NCI-H1694 treated with DMSO at 0.1 percent for 48 hours (cell line): ENCODE measurements at regions not wholly inside any gene's neighbourhood (a gene's known extent, or its start where the extent isn't known, plus 50 kb on each side); places are given as distances from the start of the nearest gene placed in this dataset.
"Not testable (repeated sequence)": the region's sequence is repeated elsewhere in the genome, so short reads cannot be mapped to it uniquely, and the experiment has no call there.

Source experiments
- DNase-seq: peaks from one replicate; lab custom pipeline; 2025; lab: John Stamatoyannopoulos, UW

DNA sequence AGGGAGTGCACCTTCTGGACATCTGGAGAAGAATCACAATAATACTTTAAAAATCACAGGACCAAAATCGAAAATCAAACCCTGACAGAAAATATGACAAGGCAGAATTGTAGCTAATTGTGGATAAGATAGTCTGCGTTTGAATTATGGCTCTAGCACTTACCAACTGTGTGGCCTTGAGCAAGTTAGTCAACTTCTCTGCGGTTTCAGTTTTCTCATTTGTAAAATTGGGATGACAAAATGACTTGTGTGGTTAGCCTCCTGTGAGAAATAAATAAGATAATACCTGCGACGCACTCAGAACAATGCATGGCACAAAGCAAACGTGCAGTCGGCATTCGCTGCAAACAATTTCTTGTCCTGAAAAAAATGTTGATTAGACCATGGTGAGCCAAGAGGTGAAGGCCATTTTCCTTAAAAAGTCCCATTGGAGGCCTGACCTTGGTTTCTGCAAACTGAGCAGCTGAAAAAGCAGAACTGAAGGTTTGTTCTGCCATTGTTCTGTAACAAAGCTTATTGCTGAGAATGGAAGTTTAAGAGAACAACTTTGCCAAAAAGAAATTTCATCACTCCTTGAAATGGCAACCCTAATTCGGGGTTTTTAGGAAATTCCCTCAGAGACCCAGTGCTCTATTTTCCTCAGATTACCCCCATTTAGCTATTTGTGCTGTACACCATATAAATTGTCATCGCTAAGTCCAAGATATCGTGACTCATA lies 266.3 kb downstream of the ERMARD start:
- no peak for DNase-seq

DNA sequence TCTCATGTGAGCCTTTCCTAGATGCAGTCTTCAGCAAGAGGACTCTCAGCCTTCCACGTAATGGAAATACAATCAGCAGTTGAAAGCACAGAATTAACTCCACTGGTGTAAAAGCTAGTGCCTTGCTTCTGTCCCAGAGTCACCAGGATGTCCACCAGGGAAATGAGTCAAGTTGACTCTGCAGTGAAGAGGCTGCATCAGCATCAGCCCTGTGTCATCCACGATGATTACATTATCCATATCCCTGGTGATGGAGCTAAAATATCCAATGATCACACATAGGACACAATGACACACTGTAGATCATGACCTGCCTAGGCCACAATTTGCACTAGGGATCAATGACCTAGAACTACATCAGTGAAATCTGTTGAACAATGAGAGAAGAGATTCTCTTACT lies 262.4 kb downstream of the ERMARD start:
- DNase-seq: no peak

DNA sequence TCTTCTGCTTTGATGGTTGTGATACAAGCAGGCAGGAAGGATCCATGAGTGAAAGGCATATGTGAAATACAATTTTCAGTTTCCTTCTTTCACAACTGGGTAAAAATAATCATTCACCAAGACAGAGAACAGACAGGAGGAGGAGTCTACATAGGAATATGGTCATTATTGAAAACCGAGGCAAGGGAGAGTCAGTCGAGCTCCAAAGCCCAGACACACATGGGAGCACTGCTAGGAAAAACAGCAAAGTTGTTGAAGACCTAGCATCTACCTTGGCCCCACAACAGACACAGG lies 260.6 kb downstream of the ERMARD start:
- DNase-seq: no peak

DNA sequence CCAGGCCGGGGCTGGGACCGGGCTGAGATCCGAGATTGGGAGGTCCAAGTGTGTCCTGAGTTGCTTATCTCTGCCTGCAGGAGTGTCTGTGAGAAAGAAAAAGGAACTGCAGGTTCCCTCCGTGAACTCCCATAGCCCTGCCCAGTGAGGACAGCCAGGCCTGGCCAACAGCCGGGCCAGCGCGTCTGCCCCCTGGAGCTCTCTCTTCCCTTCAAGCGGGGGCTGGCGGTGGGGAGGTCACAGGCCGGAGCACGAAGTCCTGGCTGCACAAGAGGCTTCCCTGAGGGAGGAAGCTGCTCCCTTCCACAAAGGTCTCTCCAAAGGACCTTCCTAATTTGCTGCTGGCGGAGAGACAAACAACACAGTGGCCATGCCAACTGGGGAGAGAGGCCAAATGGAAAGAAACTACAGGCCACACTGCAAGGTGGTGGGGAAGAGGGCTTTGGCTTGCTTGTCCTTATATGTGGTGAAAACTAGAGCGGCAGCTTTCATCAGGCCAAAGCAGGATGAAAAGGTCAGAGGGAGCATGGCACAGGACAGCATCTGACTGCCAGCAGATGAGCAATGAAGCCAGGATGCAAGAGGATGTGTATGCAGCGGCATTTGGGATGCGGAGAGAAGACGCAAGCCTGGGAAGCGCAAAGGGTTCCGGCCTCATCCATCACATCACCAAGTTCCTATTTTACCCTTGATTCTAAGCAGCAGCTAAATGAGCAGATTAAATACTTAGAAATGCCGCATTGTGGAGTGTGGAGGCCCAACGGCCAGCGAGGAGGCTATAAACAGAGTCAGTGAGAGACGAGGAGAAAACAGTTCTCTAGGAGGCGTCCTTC lies 260.0 kb downstream of the ERMARD start:
- DNase-seq: no peak

GRCh38 chr6:170010665-170011203 lies 259.3 kb downstream of the ERMARD start:
- no peak for DNase-seq

- DNase-seq: no peak
These were observed 256.9 kb downstream of the ERMARD start for GRCh38 chr6:170008294-170008785.

DNA sequence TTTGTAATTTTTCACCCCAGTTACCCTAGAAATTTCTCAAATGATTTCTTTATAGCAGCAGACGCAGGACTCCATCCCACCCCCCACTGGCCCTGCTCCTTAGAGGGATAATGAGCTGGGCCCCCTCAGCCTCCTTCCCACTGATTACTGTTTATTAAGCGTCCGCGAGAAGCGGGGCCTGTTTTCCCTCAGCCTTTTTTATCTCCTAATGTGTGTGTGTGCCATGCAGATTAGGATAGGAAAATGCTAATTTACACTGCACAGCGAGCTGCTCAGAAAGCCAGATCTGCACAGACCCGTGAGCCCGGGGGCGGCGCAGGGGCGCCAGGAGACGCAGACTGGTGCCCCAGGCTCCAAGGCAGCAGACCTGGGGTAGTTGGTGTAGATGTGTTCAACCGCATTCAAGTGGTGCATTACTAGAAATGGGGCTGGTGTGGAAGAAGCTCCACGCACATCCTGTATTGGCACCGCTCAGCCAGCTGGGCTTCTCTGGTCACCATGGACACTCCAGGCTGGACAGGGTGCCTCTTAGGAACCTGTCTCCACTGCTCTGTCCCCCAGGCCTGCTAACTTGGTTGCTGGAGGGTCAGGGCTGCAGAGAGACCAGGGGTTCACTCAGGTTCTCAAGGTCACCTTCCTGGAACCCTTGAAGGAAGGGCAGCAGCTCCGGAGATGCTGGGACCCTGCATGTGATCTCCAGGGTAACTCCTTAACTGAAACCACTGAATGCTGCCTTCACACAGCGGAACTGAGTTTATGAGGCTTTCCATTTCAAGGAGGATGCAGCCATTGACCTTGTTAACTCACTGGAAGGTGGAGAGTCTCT lies 256.3 kb downstream of the ERMARD start:
- no peak for DNase-seq

DNA sequence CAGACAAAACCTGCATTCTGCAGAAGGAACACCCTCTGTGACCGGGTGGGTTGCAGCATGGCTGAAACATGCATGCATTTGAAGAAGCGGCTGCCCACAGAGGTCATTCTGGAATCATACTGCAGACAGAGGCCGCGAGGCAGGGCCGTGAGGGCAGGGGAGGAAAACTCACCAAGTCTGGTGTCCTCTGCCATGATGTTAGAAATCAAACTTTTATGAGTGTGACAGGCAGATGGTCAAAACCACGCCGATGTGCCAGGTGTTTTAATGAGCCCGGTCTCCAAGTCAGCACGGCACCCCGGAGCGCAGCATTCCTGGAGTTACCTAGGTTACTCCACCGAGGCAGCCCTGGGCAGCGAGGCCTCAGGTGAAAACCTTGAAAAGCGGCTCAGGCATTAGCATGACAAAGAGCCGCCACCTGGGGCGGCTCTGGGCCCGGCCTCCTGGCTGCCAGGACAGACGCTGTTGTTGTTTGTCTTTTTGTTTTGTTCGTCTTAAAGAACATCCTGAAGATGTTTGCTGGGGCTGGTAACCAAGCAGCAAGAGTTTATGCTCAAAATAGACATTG lies 255.6 kb downstream of the ERMARD start:
- DNase-seq: no peak

- no peak for DNase-seq
These were observed 254.9 kb downstream of the ERMARD start for GRCh38 chr6:170006071-170006899.

DNA sequence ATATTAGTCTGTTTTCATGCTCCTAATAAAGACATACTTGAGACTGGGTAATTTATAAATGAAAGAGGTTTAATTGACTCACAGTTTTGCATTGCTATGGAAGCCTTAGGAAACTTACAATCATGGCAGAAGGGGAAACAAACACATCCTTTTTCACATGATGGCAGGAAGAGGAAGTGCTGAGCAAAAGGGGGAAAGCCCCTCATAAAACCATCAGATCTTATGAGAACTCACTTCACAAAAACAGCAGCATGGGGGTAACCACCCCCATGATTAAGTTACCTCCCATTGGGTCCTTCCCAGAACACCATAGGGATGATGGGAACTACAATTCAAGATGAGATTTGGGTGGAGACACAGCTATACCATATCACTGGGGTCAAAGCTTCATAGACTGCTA lies 254.2 kb downstream of the ERMARD start:
- DNase-seq: no peak

DNA sequence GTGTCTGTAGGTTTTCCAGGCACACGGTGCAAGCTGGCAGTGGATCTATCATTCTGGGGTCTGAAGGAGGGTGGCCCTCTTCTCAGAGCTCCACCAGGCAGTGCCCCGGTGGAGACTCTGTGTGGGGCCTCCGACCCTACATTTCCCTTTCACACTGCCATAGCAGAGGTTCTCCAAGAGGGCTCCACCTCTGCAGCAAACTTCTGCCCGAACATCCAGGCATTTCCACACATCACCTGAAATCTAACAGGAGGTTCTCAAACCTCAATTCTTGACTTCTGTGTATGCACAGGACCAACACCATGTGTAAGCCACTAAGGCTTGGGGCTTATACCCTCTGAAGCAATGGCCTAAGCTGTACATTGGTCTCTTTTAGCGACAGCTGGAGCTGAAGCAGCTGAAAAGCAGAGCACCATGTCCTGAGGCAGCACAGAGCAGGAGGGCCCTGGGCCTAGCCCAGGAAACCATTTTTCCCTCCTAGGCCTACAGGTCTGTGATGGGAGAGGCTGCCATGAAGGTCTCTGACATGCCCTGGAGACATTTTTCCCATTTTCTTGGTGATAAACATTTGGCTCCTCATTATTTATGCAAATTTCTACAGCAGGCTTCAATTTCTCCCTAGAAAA lies 253.3 kb downstream of the ERMARD start:
- DNase-seq: no peak

GRCh38 chr6:170003451-170004160 lies 252.2 kb downstream of the ERMARD start:
- no peak for DNase-seq

DNA sequence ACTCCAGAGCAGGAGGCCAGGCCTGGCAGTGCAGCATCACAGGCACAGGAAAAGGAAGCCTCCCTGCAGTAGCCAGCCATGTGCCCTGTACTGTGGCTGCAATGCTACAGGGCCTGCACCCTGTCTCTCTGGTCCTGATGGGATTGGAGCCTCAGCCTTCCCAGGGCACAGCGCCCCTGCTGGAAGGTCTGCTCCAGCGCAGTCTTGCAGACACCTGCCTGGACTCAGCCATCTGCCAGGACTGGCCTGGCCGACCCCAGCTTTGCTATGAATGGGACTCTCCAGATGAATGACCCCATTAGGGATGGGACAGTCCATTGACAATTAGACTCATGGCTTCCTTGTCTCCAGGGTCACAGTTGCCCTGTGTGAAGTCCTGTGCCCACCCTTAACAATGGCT lies 251.6 kb downstream of the ERMARD start:
- DNase-seq: no peak

GRCh38 chr6:170001782-170002181 lies 250.4 kb downstream of the ERMARD start:
- DNase-seq: not testable (repeated sequence)

DNA sequence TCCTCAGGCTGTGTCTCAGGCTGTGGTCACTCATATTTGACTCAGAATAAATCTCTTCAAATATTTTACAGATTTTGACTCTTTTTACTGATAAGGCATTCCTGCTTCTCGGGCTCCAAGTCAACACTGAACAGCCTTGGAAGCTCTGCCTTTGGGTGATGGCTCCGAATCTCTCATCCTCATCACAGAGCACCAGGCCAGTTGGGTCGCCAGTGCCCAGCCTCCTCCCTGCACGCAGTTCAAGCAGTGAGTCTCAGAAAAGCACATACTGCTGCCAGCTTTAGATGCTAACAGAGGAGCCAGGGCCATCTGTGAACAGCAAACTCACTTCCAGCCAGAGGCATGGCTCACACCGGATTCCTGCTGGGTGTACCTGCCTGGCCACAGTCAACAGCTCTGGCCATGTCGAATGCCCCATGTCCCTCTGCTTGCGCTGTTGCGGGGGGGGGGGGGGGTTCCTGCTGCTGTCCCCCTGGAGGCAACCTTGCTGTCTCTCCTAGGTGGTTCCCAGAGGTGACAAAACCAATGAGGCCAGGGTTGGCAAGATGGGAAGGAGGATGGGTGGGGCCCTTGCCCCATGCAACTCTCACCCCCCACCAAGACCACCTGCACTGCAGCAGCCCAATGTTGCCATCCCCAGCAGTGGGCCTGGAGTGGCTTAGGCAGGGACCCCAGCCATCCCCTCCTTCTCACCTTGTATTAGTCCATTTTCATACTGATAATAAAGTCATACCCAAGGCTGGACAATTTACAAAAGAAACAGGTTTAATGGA lies 248.8 kb downstream of the ERMARD start:
- no peak for DNase-seq

DNA sequence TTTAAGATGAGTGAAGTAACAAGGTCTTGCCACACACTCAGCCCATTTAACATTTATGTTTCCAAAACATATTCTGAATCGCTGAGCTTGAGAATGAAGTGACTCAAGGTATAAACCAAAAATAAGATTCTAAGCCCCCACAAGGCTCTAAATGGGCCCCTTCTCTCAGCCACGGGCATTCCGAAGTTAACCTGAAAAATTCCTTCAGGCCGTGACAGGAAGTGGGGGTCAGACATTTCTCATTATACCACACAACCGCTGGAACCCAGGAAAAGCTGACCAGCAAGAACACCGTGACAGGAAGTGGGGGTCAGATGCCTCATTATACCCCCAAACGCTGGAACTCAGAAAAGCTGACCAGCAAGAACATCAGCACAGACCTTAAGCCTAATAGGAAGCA lies 247.9 kb downstream of the ERMARD start:
- no peak for DNase-seq

- DNase-seq: no peak
These were observed 247.0 kb downstream of the ERMARD start for GRCh38 chr6:169998457-169998856.

DNA sequence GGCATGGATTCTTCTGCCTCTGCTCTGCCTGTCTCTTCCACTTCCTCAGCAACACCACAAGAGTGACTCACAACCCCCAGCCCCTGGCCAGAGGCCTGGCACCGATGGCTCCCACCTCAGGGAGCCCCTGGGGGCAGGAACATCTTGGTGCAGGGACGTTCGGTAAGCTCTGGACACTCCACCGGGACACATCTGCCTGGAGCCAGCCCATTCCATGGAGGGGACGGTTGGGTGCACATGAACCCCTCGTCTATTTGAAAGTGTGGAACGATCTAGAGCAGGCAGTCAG lies 246.5 kb downstream of the ERMARD start:
- DNase-seq: no peak

DNA sequence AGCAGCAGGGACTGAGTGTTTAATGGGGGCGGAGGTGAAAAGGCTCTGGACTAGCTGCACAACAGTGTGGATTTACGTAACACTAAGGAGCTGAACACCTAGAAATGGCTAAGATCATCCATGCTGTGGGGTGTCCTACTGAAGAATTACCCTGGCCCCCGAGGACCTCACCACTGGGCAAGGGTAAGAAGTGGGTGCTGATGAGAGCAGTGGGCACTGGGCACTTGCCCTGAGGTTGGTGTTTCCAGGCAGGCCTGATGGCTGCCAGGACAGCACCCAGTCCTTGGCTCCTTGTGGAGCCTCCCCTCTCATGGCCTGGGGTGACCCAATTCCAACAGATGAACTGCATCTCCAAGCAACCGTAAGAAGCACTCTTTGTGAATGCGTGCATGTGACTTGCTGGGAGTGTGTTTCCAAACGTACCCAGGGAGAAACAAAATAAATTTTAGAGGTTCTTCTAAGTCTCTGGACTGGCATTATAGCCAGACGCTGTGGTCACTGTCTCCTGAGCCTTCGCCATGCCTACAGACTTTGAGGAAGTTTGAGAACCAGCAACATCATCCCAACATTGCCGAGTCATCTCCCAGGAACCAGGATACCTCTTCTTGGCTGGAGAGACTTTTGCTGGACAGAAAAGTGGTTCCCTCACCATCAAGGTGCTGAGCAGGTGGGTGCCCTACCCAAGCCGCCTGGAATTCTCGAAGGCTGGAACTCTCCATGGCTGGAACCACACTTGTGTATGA lies 245.9 kb downstream of the ERMARD start:
- no peak for DNase-seq
